ENCODE measurements at regions not wholly inside any gene's neighbourhood (a gene's known extent, or its start where the extent isn't known, plus 50 kb on each side); places are given as distances from the start of the nearest gene placed in this dataset.

DNA sequence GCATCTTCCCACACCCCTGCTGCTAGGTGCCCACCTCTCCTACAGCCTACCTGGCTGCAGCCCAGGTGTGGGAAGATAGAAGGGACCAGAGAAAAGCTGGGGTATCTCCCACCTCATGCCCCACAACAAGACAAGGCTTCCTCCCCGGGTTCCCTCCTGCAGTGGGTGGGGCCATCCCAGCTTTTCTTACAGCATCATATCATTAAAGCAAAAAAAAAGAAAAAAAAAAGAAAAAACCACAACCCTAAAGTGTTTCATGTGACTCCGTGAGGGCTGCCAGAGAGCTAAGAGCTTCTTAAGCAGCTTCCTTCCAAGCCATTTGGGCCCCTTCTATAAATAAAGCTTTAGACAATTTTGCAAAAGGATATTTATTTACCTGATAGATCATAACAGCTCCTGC lies 455.4 kb upstream of the TSHZ3 start:
- no peak overlapping the region for H3K4me2 ChIP-seq (ENCODE audit: insufficient read depth in 1 of 2, low read depth in 2 of 2, low read length in 2 of 2)
- no peak overlapping the region for H3K23ac ChIP-seq (ENCODE audit: insufficient read length)
- H2BK120ac ChIP-seq (replicated peaks; ENCODE audit: low read depth, low read length) = no peak overlapping the region
- H3K27ac ChIP-seq (ENCODE audit: low read depth, low read length) = no peak overlapping the region
- no peaks in the 10 kb centered on the region; the same call in 1 of the 2 replicates for H3K23me2 ChIP-seq (ENCODE audit: low read depth, low read length)
- H3K4ac ChIP-seq (replicated peaks; ENCODE audit: insufficient read length, low read depth, low read length) = no peak overlapping the region
- ChIA-PET POLR2A (ENCODE audit: partially characterized antibody) (no interaction called here), CTCF (ENCODE audit: partially characterized antibody) (interaction anchor here (0.6 kb wide), 1 partner anchor 114 kb away, joined by 4 read pairs; no protein-coding TSS in a partner anchor)
- H4K8ac ChIP-seq (ENCODE audit: extremely low read depth, insufficient read depth, low read length) = no peak overlapping the region
- no peak for FAIRE-seq
- no peak overlapping the region for H2BK20ac ChIP-seq (ENCODE audit: low read length)
- WGBS, 2 experiments (ENCODE audit: extremely low coverage in 1 of 2, insufficient coverage in 1 of 2, insufficient read length in 1 of 2, insufficient replicate concordance in 2 of 2, low coverage in 1 of 2, low lambda C conversion rate in 2 of 2, missing lambda C conversion rate in 1 of 2) = 78% methylated on average over 2 of the region's 2 CpGs; no CpG with 5 or more reads in 1 of the 2 experiments
- H3K56ac ChIP-seq (replicated peaks; ENCODE audit: insufficient read length, low read depth, low read length) = no peak overlapping the region
- H2AFZ ChIP-seq (ENCODE audit: low read length) = no peak overlapping the region
- H3K4me3 ChIP-seq (ENCODE audit: extremely low read depth in 1 of 4, insufficient read depth in 2 of 4, low read depth in 3 of 4, low read length in 4 of 4) = no peak overlapping the region
- H4K20me1 ChIP-seq (replicated peaks in 1 of 2; ENCODE audit: control insufficient read depth in 1 of 2, insufficient read depth in 2 of 2, low read length in 2 of 2) = no peaks in the 10 kb centered on the region
- H2BK15ac ChIP-seq (ENCODE audit: low read length) = no peak overlapping the region
- no peak overlapping the region for H3K9ac ChIP-seq (replicated peaks in 1 of 4; ENCODE audit: extremely low read depth in 1 of 4, low read depth in 3 of 4, low read length in 3 of 4)
- H3K18ac ChIP-seq (ENCODE audit: extremely low read depth, low read length) = no peak overlapping the region
- no peaks in the 10 kb centered on the region for H3K27me3 ChIP-seq (replicated peaks in 1 of 4; ENCODE audit: control insufficient read depth in 3 of 4, extremely low read depth in 1 of 4, insufficient read depth in 3 of 4, low read length in 3 of 4)
- TF ChIP-seq CTBP2 (IDR thresholded peaks at IDR 0.05; ENCODE audit: borderline replicate concordance, insufficient read depth, insufficient read length, low read length) (no peak), SUZ12 (IDR thresholded peaks at IDR 0.05; ENCODE audit: low read length) (no peak), GABPA (IDR thresholded peaks at IDR 0.05; ENCODE audit: borderline replicate concordance, insufficient read depth, low read length) (no peak), SP1 (IDR thresholded peaks at IDR 0.05; ENCODE audit: low read depth, low read length) (no peak), BRCA1 (IDR thresholded peaks at IDR 0.05; ENCODE audit: low read depth, low read length) (no peak), CBX8 (IDR thresholded peaks at IDR 0.05; ENCODE audit: borderline replicate concordance, low read depth, low read length) (no peak), NRF1 (IDR thresholded peaks at IDR 0.05; ENCODE audit: low read depth, low read length) (no peak), GTF2F1 (IDR thresholded peaks at IDR 0.05; ENCODE audit: borderline replicate concordance, low read depth, low read length) (no peak)
- TF ChIP-seq, protein P1, sequence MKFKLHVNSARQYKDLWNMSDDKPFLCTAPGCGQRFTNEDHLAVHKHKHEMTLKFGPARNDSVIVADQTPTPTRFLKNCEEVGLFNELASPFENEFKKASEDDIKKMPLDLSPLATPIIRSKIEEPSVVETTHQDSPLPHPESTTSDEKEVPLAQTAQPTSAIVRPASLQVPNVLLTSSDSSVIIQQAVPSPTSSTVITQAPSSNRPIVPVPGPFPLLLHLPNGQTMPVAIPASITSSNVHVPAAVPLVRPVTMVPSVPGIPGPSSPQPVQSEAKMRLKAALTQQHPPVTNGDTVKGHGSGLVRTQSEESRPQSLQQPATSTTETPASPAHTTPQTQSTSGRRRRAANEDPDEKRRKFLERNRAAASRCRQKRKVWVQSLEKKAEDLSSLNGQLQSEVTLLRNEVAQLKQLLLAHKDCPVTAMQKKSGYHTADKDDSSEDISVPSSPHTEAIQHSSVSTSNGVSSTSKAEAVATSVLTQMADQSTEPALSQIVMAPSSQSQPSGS (IDR thresholded peaks at IDR 0.05; ENCODE audit: low read length) = no peak
- no peaks in the 10 kb centered on the region for H3K9me3 ChIP-seq (ENCODE audit: insufficient read depth in 2 of 2, low read depth in 1 of 2, low read length in 1 of 2)
- H3K79me2 ChIP-seq (ENCODE audit: control insufficient read depth in 1 of 2, insufficient read depth in 2 of 2, low read length in 2 of 2) = no peaks in the 10 kb centered on the region
- H3K79me1 ChIP-seq (ENCODE audit: low read depth, low read length) = no peaks in the 10 kb centered on the region
- no peaks in the 10 kb centered on the region for H3K36me3 ChIP-seq (ENCODE audit: control insufficient read depth in 2 of 4, insufficient read depth in 4 of 4, low read length in 3 of 4)
- no peak for DNase-seq (ENCODE audit: low read depth in 1 of 2, low spot score in 2 of 2)
- H3K4me1 ChIP-seq (replicated peaks in 1 of 4; ENCODE audit: control insufficient read depth in 3 of 4, insufficient read depth in 4 of 4, low read length in 3 of 4) = peaks cover 0 to 2% (median 0%) of the 10 kb centered on the region in 4 experiments; a peak in 1 of 7 replicates
- no peak overlapping the region for H2AK5ac ChIP-seq (ENCODE audit: low read depth, low read length)
- no peak overlapping the region for H3K14ac ChIP-seq (ENCODE audit: insufficient read length)
- no peak overlapping the region for H4K91ac ChIP-seq (replicated peaks; ENCODE audit: insufficient read length, low read length)
- no peak overlapping the region for H2BK12ac ChIP-seq (ENCODE audit: low read depth, low read length)
- H2BK5ac ChIP-seq (ENCODE audit: low read depth, low read length) = no peak overlapping the region
- H4K5ac ChIP-seq (ENCODE audit: insufficient read length, low read depth, low read length) = no peak overlapping the region
